ENCODE measurements at regions not wholly inside any gene's neighbourhood (a gene's known extent, or its start where the extent isn't known, plus 50 kb on each side); places are given as distances from the start of the nearest gene placed in this dataset.
A peak's percentile ranks its signal among the peaks of the same experiment; 100 is the strongest.

DNA sequence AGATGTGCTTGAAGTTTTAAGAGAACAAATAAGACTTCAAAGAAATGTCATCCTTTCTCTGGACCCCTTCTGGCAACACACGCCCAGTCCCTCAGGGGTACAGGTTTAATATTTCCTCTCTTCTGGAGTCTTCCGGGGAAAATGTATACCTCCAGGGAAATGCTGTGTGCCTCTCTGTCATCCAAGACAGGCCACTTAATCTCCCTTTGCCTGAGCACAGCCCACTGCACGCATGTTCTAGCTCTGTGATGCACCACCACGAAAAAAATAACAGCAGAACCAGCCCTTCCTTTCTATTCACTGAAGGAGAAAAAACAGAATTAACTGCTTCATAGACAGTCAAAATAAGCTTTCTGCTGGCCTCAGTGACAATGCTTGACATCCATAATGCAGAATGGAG, 140.1 kb downstream of the RBFOX3 start:
- no peaks in the 10 kb centered on the region for H3K79me2 ChIP-seq (ENCODE audit: insufficient read depth, low read length)
- H3K9ac ChIP-seq (ENCODE audit: extremely low read depth, insufficient read length, low read length), result no peak overlapping the region
- no CpG with 5 or more reads among the region's 4 CpGs for WGBS (ENCODE audit: extremely low coverage, insufficient read length, low lambda C conversion rate)
- H4K8ac ChIP-seq (replicated peaks; ENCODE audit: insufficient read length, low read depth, low read length), result no peak overlapping the region
- no peak overlapping the region for H2BK15ac ChIP-seq (ENCODE audit: low read depth, low read length)
- H3K4me2 ChIP-seq (ENCODE audit: insufficient read depth, insufficient read length, low read length), result no peak overlapping the region
- H2BK5ac ChIP-seq (ENCODE audit: insufficient read length, low read length), result no peak overlapping the region
- no peak overlapping the region for H3K56ac ChIP-seq (ENCODE audit: insufficient read length, low read depth, low read length)
- Mint-ChIP-seq H3K27me3 (ENCODE audit: low read depth) (peaks cover 23% of the 10 kb centered on the region), H3K9me3 (no peaks in the 10 kb centered on the region), H3K4me1 (peaks cover 1 to 13% of the 10 kb centered on the region in 2 experiments), H3K36me3 (ENCODE audit: insufficient read depth in 1 of 3, low read depth in 3 of 3) (no peaks in the 10 kb centered on the region), H3K27ac (0 out of 7 replicates have a peak overlapping the region, but pooled peaks of 1 of the 3 experiments have one; percentile 27), H3K4me3 (no peak overlapping the region; a peak in 1 of 5 replicates)
- no peak overlapping the region for H2BK120ac ChIP-seq (ENCODE audit: low read depth, low read length, poor library complexity, severe bottlenecking)
- H3T11ph ChIP-seq (ENCODE audit: low read length), result no peak overlapping the region
- H2AFZ ChIP-seq (ENCODE audit: low read length), result no peak overlapping the region
- no peak for DNase-seq
- no peaks in the 10 kb centered on the region for H3K4me1 ChIP-seq (ENCODE audit: insufficient read depth, low read length)
- H3K23ac ChIP-seq (ENCODE audit: insufficient read length, low read depth, low read length), result no peak overlapping the region
- no peaks in the 10 kb centered on the region for H3K79me1 ChIP-seq (ENCODE audit: insufficient read depth, low read depth, low read length, poor library complexity, severe bottlenecking)
- no peaks in the 10 kb centered on the region for H4K20me1 ChIP-seq (ENCODE audit: control insufficient read depth, insufficient read depth, insufficient read length)
- H3K27ac ChIP-seq (ENCODE audit: insufficient read length, low read depth, low read length), result no peak overlapping the region
- H3K18ac ChIP-seq (ENCODE audit: insufficient read length, low read depth, low read length), result no peak overlapping the region
- no peaks in the 10 kb centered on the region for H3K9me3 ChIP-seq (ENCODE audit: control insufficient read depth, low read depth, low read length)
- H4K91ac ChIP-seq (ENCODE audit: insufficient read length, low read depth, low read length), result no peak overlapping the region
- TF ChIP-seq, protein P1, sequence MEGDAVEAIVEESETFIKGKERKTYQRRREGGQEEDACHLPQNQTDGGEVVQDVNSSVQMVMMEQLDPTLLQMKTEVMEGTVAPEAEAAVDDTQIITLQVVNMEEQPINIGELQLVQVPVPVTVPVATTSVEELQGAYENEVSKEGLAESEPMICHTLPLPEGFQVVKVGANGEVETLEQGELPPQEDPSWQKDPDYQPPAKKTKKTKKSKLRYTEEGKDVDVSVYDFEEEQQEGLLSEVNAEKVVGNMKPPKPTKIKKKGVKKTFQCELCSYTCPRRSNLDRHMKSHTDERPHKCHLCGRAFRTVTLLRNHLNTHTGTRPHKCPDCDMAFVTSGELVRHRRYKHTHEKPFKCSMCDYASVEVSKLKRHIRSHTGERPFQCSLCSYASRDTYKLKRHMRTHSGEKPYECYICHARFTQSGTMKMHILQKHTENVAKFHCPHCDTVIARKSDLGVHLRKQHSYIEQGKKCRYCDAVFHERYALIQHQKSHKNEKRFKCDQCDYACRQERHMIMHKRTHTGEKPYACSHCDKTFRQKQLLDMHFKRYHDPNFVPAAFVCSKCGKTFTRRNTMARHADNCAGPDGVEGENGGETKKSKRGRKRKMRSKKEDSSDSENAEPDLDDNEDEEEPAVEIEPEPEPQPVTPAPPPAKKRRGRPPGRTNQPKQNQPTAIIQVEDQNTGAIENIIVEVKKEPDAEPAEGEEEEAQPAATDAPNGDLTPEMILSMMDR (conservative IDR thresholded peaks at IDR 0.05), result no peak
- no peaks in the 10 kb centered on the region for H3K23me2 ChIP-seq (ENCODE audit: insufficient read length, low read depth, low read length, poor library complexity, severe bottlenecking)
- H3K27me3 ChIP-seq (ENCODE audit: insufficient read depth, low read length), result no peaks in the 10 kb centered on the region
- H3K4ac ChIP-seq (ENCODE audit: low read depth, low read length), result no peak overlapping the region
- H4K5ac ChIP-seq (ENCODE audit: insufficient read length, low read depth, low read length), result no peak overlapping the region
- no peak overlapping the region for H2AK5ac ChIP-seq (ENCODE audit: insufficient read length, low read length)
- no peak overlapping the region for H2BK20ac ChIP-seq (ENCODE audit: low read depth, low read length, poor library complexity, severe bottlenecking)
- H3K14ac ChIP-seq (ENCODE audit: insufficient read depth, low read length), result no peak overlapping the region
- H2BK12ac ChIP-seq (ENCODE audit: insufficient read length, low read depth, low read length), result no peak overlapping the region

Data from H9 (cell line).